Colonic mucosa (tissue), 4 donors: ENCODE measurements at regions not wholly inside any gene's neighbourhood (a gene's known extent, or its start where the extent isn't known, plus 50 kb on each side); places are given as distances from the start of the nearest gene placed in this dataset.

Experiments
- DNase-seq: peaks from one replicate; pipeline ENCODE4 v3.0.0-alpha.2; 2020
- H3K27ac ChIP-seq: fragments of 200-600 bp; one replicate; pipeline ENCODE4 v1.8.0; 2021
- H3K27me3 ChIP-seq: fragments of 200-600 bp; one replicate; pipeline ENCODE4 v1.8.0; 2021
- H3K36me3 ChIP-seq: fragments of 200-600 bp; one replicate; pipeline ENCODE4 v1.8.0; 2021
- H3K4me1 ChIP-seq: fragments of 200-600 bp; one replicate; pipeline ENCODE4 v1.8.0; 2021; ENCODE audit warnings: mild to moderate bottlenecking
- H3K4me3 ChIP-seq: fragments of 200-600 bp; one replicate; pipeline ENCODE4 v1.8.0; 2021
- H3K9ac ChIP-seq, 2 donors: one replicate each; pipeline ENCODE4 v1.7.0; 2013; ENCODE audit warnings: control low read depth in 2 of 2, low read depth in 2 of 2, low read length in 2 of 2
- H3K9me3 ChIP-seq: fragments of 200-600 bp; one replicate; pipeline ENCODE4 v1.8.0; 2021
- intact Hi-C: fragments of 100-400 bp; cut with DNase I; formaldehyde crosslinking; loops from one replicate; pipeline ENCODE4 v1.14.1; 2022
- TF ChIP-seq, protein P1 (sequence below): fragments of 200-600 bp; IDR thresholded peaks from one replicate; pipeline ENCODE4 v1.8.0; 2022; ENCODE audit warnings: antibody characterized with exemption, mild to moderate bottlenecking
- donor health status: healthy.
- donor health status: DM: no; HTN: no; CAD: no.
- donor health status: DM: no; HTN: no; CAD: no.

DNA sequence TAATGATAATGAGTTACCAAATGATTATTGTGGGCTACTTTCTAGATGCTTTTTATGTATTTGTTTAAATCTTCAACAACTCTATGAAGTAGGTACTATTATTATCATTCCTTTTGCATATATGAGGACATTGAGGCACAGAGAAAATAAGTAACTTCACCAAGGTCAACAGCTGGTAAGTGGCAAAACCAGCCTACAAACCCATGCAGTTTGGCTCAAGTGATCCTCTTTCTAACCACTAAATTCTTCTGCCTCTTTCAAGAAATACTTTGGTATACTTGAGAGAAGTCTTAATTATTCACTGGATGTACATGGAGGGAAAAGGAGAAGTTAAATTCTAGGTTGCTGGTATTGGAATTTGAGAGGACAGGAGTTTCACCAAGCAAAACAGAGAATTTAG is 495.2 kb upstream of the CADM1 start:
- TF ChIP-seq, protein P1, sequence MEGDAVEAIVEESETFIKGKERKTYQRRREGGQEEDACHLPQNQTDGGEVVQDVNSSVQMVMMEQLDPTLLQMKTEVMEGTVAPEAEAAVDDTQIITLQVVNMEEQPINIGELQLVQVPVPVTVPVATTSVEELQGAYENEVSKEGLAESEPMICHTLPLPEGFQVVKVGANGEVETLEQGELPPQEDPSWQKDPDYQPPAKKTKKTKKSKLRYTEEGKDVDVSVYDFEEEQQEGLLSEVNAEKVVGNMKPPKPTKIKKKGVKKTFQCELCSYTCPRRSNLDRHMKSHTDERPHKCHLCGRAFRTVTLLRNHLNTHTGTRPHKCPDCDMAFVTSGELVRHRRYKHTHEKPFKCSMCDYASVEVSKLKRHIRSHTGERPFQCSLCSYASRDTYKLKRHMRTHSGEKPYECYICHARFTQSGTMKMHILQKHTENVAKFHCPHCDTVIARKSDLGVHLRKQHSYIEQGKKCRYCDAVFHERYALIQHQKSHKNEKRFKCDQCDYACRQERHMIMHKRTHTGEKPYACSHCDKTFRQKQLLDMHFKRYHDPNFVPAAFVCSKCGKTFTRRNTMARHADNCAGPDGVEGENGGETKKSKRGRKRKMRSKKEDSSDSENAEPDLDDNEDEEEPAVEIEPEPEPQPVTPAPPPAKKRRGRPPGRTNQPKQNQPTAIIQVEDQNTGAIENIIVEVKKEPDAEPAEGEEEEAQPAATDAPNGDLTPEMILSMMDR, result no peak
- H3K9ac ChIP-seq, result no peak overlapping the region
- H3K27me3 ChIP-seq, result no peaks in the 10 kb centered on the region
- no peak overlapping the region for H3K4me3 ChIP-seq
- no peaks in the 10 kb centered on the region for H3K4me1 ChIP-seq
- intact Hi-C loops, result loop anchor here (10.0 kb wide), 1 partner anchor 215 kb away; no protein-coding TSS in a partner anchor
- H3K36me3 ChIP-seq, result no peaks in the 10 kb centered on the region
- no peak overlapping the region for H3K27ac ChIP-seq
- H3K9me3 ChIP-seq, result no peaks in the 10 kb centered on the region
- no peak for DNase-seq

DNA sequence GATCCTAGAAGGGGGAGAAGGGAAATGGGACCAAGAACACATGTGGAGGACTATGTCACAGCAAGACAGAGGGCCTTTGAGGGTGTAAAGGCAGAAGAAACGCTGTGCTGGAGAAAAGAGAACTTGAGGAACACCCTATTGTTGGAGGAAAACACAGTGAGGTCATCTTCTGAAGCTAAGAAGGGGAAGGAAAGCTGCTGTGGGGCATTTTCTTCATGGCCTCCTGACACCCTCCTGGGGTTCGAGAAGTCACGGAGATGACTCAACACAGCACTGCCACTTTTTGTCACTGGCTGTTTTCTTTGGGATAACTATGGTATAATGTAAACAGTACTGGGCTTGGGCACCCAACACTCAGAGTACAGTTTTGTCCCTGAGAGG is 492.6 kb upstream of the CADM1 start:
- Histone ChIP-seq H3K4me3 (no peak overlapping the region), H3K27ac (no peak overlapping the region), H3K9ac (no peak overlapping the region), H3K9me3 (no peaks in the 10 kb centered on the region), H3K4me1 (no peaks in the 10 kb centered on the region), H3K27me3 (no peaks in the 10 kb centered on the region), H3K36me3 (no peaks in the 10 kb centered on the region)
- no peak for DNase-seq
- intact Hi-C loops, result loop anchor here (10.0 kb wide), 1 partner anchor 218 kb away; no protein-coding TSS in a partner anchor
- TF ChIP-seq, protein P1, result no peak

DNA sequence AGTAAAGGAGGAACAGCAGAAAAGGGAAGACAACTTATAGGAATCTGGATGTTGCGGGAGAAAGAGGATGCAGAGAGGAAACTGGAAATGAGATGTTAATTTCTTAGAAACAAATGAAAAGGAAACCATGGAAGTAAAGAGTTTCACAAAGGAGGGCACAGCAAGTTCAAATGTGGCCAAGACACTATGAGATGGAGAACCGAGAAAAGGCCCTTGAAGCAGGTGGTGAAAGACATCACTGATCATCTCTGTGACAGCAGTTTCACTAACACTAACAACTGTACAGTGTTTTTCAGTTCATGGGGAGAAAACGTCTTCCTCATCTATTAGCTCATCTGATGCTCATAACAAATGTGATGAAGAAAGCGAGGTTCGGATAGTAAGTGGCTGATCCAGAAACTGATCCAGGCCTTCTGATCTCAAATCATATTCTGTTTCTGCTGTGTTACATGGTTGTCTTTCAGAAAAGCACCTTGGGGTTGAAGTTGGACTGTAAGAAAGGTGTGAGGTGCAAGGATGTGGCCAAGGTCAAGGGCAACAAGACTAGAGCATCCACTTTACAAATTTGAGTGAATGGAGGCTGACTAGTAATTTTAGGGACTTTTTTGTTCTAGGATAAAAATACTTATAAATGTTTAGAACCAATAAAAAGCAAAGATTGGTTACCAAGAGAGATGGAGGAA is 492.1 kb upstream of the CADM1 start:
- DNase-seq, result no peak
- intact Hi-C loops, result loop anchor here (10.0 kb wide), 1 partner anchor 219 kb away; no protein-coding TSS in a partner anchor
- H3K4me3 ChIP-seq, result no peak overlapping the region
- H3K9ac ChIP-seq, result no peak overlapping the region
- no peaks in the 10 kb centered on the region for H3K27me3 ChIP-seq
- no peaks in the 10 kb centered on the region for H3K4me1 ChIP-seq
- TF ChIP-seq, protein P1, result no peak
- H3K9me3 ChIP-seq, result no peaks in the 10 kb centered on the region
- H3K27ac ChIP-seq, result no peak overlapping the region
- H3K36me3 ChIP-seq, result no peaks in the 10 kb centered on the region

DNA sequence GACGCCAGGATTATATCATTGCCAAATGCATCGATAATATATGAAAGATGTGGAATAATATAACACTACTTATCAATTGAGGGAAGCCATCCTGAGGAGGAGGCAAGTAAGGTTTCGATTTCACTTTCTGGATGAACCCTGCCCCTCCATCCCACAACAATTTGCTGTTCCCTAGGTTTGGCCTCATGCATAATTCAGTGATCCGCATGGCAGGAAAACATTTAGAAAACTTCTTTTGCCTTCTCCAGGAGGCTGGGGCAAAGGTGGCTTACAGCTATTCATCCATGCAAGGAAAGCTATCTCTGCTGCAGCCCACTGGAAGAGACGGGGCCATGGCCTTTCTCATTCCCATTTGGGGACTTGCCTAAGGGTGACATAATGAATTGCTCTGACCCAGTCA is 489.4 kb upstream of the CADM1 start:
- H3K9ac ChIP-seq, result no peak overlapping the region
- H3K4me1 ChIP-seq, result no peaks in the 10 kb centered on the region
- no peak overlapping the region for H3K4me3 ChIP-seq
- no peak overlapping the region for H3K27ac ChIP-seq
- no peak for DNase-seq
- intact Hi-C loops, result loop anchor here (10.0 kb wide), 1 partner anchor 221 kb away; no protein-coding TSS in a partner anchor
- TF ChIP-seq, protein P1, result no peak
- H3K27me3 ChIP-seq, result no peaks in the 10 kb centered on the region
- no peaks in the 10 kb centered on the region for H3K36me3 ChIP-seq
- no peaks in the 10 kb centered on the region for H3K9me3 ChIP-seq

DNA sequence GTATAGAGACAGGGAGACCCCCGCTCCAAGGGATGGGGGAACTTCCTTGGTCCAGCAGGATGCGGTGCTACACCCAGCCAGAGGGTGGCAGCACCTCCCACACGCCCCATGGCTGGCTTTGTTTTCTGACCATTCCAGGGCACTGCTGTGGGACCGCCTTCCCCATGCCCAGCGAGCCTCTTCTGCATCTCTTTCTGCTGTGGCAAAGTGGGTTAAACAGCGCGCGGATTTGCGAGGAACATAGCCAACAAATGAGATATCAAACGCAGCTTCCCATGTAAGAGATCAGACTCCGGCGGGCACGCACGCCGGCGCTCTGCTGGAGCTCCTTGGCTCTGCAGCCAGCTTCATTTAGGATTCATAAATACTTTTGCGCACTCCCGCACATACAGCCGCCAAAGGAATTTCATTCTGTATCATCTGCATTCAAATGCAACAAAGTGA is 485.8 kb upstream of the CADM1 start:
- Histone ChIP-seq H3K27ac (no peak overlapping the region), H3K4me1 (no peaks in the 10 kb centered on the region), H3K9me3 (no peaks in the 10 kb centered on the region), H3K27me3 (no peaks in the 10 kb centered on the region), H3K9ac (no peak overlapping the region), H3K4me3 (no peak overlapping the region), H3K36me3 (no peaks in the 10 kb centered on the region)
- intact Hi-C loops, result loop anchor here (10.0 kb wide), 1 partner anchor 225 kb away; no protein-coding TSS in a partner anchor
- DNase-seq, result no peak
- TF ChIP-seq, protein P1, result peak; percentile 68
